ENCODE measurements at regions not wholly inside any gene's neighbourhood (a gene's known extent, or its start where the extent isn't known, plus 50 kb on each side); places are given as distances from the start of the nearest gene placed in this dataset.

- TF ChIP-seq CTCF (IDR thresholded peaks at IDR 0.05) (no peak), POLR2A (IDR thresholded peaks at IDR 0.05) (no peak)
Observed at GRCh38 chr3:103729547-103729946, 1294.7 kb downstream of the ZPLD1 start.

Data from sigmoid colon (tissue), 3 donors.